ENCODE measurements at regions not wholly inside any gene's neighbourhood (a gene's known extent, or its start where the extent isn't known, plus 50 kb on each side); places are given as distances from the start of the nearest gene placed in this dataset.
"Not testable (repeated sequence)": the region's sequence is repeated elsewhere in the genome, so short reads cannot be mapped to it uniquely, and the experiment has no call there.

GRCh38 chr14:19203250-19203972 is 230.7 kb downstream of the POTEG start:
- H3K27ac ChIP-seq (ENCODE audit: low read depth, low read length, poor library complexity, severe bottlenecking); H3K4me3 ChIP-seq (ENCODE audit: low read depth, low read length, poor library complexity, severe bottlenecking); POLR2A ChIA-PET (ENCODE audit: low non-redundant PET); BruUV-seq (replicated peaks); H3K9me3 ChIP-seq (ENCODE audit: low read depth, low read length, poor library complexity, severe bottlenecking); H3K36me3 ChIP-seq (ENCODE audit: insufficient read depth, low read length, poor library complexity, severe bottlenecking); DNase-seq (ENCODE audit: low spot score); intact Hi-C loops (cut with micrococcal nuclease; ENCODE audit: unreplicated experiment); H3K4me1 ChIP-seq (ENCODE audit: insufficient read depth, low read length, poor library complexity, severe bottlenecking); H3K27me3 ChIP-seq (replicated peaks; ENCODE audit: insufficient read depth, low read depth, low read length, poor library complexity); CTCF ChIA-PET: not testable (repeated sequence)

DNA sequence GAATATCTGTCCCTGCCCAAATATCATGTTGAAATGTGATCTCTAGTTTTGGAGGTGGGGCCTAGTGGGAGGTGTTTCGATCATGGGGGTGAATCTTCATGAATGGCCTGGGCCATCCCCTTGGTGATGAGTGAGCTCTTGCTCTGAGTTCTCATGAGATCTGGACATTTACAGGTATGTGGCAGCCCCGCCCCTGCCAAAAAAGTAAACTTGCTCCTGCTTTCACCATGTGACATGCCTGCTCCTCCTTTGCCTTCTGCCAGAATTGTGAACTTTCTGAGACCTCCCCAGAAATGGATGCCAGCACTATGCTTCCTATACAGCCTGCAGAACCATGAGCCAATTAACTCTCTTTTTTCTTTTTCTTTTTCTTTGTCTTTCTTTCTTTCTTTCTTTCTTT is 229.3 kb downstream of the POTEG start:
- H3K27me3 ChIP-seq (replicated peaks; ENCODE audit: insufficient read depth, low read depth, low read length, poor library complexity); BruUV-seq (replicated peaks); H3K27ac ChIP-seq (ENCODE audit: low read depth, low read length, poor library complexity, severe bottlenecking); DNase-seq (ENCODE audit: low spot score); intact Hi-C loops (cut with micrococcal nuclease; ENCODE audit: unreplicated experiment); POLR2A ChIA-PET (ENCODE audit: low non-redundant PET); H3K4me1 ChIP-seq (ENCODE audit: insufficient read depth, low read length, poor library complexity, severe bottlenecking); H3K9me3 ChIP-seq (ENCODE audit: low read depth, low read length, poor library complexity, severe bottlenecking); CTCF ChIA-PET; H3K36me3 ChIP-seq (ENCODE audit: insufficient read depth, low read length, poor library complexity, severe bottlenecking); H3K4me3 ChIP-seq (ENCODE audit: low read depth, low read length, poor library complexity, severe bottlenecking): not testable (repeated sequence)

GRCh38 chr14:19216480-19216879 is 217.7 kb downstream of the POTEG start:
- H3K27me3 ChIP-seq (replicated peaks; ENCODE audit: insufficient read depth, low read depth, low read length, poor library complexity); DNase-seq (ENCODE audit: low spot score); H3K9me3 ChIP-seq (ENCODE audit: low read depth, low read length, poor library complexity, severe bottlenecking); CTCF ChIA-PET; H3K36me3 ChIP-seq (ENCODE audit: insufficient read depth, low read length, poor library complexity, severe bottlenecking); BruUV-seq (replicated peaks); H3K4me1 ChIP-seq (ENCODE audit: insufficient read depth, low read length, poor library complexity, severe bottlenecking); intact Hi-C loops (cut with micrococcal nuclease; ENCODE audit: unreplicated experiment); H3K27ac ChIP-seq (ENCODE audit: low read depth, low read length, poor library complexity, severe bottlenecking); POLR2A ChIA-PET (ENCODE audit: low non-redundant PET); H3K4me3 ChIP-seq (ENCODE audit: low read depth, low read length, poor library complexity, severe bottlenecking): not testable (repeated sequence)

- H3K27me3 ChIP-seq (replicated peaks; ENCODE audit: insufficient read depth, low read depth, low read length, poor library complexity); H3K36me3 ChIP-seq (ENCODE audit: insufficient read depth, low read length, poor library complexity, severe bottlenecking); H3K4me3 ChIP-seq (ENCODE audit: low read depth, low read length, poor library complexity, severe bottlenecking); CTCF ChIA-PET; H3K27ac ChIP-seq (ENCODE audit: low read depth, low read length, poor library complexity, severe bottlenecking); H3K9me3 ChIP-seq (ENCODE audit: low read depth, low read length, poor library complexity, severe bottlenecking); intact Hi-C loops (cut with micrococcal nuclease; ENCODE audit: unreplicated experiment); H3K4me1 ChIP-seq (ENCODE audit: insufficient read depth, low read length, poor library complexity, severe bottlenecking); BruUV-seq (replicated peaks); POLR2A ChIA-PET (ENCODE audit: low non-redundant PET); DNase-seq (ENCODE audit: low spot score): not testable (repeated sequence)
Observed at GRCh38 chr14:19219423-19219822, 214.7 kb downstream of the POTEG start.

DNA sequence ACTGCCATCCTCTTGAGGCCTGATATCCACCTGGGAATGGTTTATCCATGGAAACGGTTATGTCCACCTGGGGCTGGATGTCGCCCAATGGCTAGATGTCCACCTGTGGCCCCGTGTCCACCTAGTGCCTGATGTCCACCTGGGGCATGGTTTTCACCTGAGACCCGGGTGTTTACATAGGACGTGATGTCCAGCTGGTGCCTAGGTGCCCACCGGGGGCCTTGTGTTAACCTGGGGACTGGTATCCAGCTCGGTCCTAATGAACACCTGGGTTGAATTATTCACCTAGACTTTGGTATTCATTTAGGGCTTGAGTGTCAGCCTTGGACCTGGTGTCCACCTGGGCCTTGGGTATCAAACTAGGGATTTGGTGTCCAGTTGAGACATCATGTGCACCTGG is 202.7 kb downstream of the POTEG start:
- H3K36me3 ChIP-seq (ENCODE audit: insufficient read depth, low read length, poor library complexity, severe bottlenecking); POLR2A ChIA-PET (ENCODE audit: low non-redundant PET); H3K27ac ChIP-seq (ENCODE audit: low read depth, low read length, poor library complexity, severe bottlenecking); intact Hi-C loops (cut with micrococcal nuclease; ENCODE audit: unreplicated experiment); H3K9me3 ChIP-seq (ENCODE audit: low read depth, low read length, poor library complexity, severe bottlenecking); BruUV-seq (replicated peaks); H3K4me1 ChIP-seq (ENCODE audit: insufficient read depth, low read length, poor library complexity, severe bottlenecking); H3K27me3 ChIP-seq (replicated peaks; ENCODE audit: insufficient read depth, low read depth, low read length, poor library complexity); DNase-seq (ENCODE audit: low spot score); H3K4me3 ChIP-seq (ENCODE audit: low read depth, low read length, poor library complexity, severe bottlenecking); CTCF ChIA-PET: not testable (repeated sequence)

- H3K36me3 ChIP-seq (ENCODE audit: insufficient read depth, low read length, poor library complexity, severe bottlenecking); H3K27me3 ChIP-seq (replicated peaks; ENCODE audit: insufficient read depth, low read depth, low read length, poor library complexity); DNase-seq (ENCODE audit: low spot score); POLR2A ChIA-PET (ENCODE audit: low non-redundant PET); H3K27ac ChIP-seq (ENCODE audit: low read depth, low read length, poor library complexity, severe bottlenecking); intact Hi-C loops (cut with micrococcal nuclease; ENCODE audit: unreplicated experiment); CTCF ChIA-PET; H3K4me1 ChIP-seq (ENCODE audit: insufficient read depth, low read length, poor library complexity, severe bottlenecking); H3K4me3 ChIP-seq (ENCODE audit: low read depth, low read length, poor library complexity, severe bottlenecking); BruUV-seq (replicated peaks); H3K9me3 ChIP-seq (ENCODE audit: low read depth, low read length, poor library complexity, severe bottlenecking): not testable (repeated sequence)
Observed at GRCh38 chr14:19234059-19234458, 200.1 kb downstream of the POTEG start.

DNA sequence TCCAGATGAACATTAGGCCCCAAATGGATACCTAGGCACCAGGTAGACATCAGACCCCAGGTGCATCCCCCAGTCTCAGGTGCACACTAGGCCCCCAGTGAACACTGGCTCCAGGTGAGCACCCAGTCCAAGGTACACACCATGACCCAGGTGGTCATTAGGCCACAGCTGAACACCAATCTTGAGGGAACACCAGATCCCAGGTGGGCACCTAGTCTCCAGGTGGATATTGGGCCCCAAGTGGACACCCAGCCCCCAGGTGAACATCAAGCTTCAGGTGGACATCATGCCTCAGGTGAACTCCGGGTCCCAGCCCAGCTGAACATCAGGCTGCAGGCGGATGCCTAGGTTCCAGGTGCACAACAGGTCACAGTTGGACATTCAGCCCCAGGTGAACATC is 196.5 kb downstream of the POTEG start:
- H3K27ac ChIP-seq (ENCODE audit: low read depth, low read length, poor library complexity, severe bottlenecking); H3K4me3 ChIP-seq (ENCODE audit: low read depth, low read length, poor library complexity, severe bottlenecking); H3K4me1 ChIP-seq (ENCODE audit: insufficient read depth, low read length, poor library complexity, severe bottlenecking); H3K27me3 ChIP-seq (replicated peaks; ENCODE audit: insufficient read depth, low read depth, low read length, poor library complexity); CTCF ChIA-PET; POLR2A ChIA-PET (ENCODE audit: low non-redundant PET); BruUV-seq (replicated peaks); intact Hi-C loops (cut with micrococcal nuclease; ENCODE audit: unreplicated experiment); DNase-seq (ENCODE audit: low spot score); H3K36me3 ChIP-seq (ENCODE audit: insufficient read depth, low read length, poor library complexity, severe bottlenecking); H3K9me3 ChIP-seq (ENCODE audit: low read depth, low read length, poor library complexity, severe bottlenecking): not testable (repeated sequence)

DNA sequence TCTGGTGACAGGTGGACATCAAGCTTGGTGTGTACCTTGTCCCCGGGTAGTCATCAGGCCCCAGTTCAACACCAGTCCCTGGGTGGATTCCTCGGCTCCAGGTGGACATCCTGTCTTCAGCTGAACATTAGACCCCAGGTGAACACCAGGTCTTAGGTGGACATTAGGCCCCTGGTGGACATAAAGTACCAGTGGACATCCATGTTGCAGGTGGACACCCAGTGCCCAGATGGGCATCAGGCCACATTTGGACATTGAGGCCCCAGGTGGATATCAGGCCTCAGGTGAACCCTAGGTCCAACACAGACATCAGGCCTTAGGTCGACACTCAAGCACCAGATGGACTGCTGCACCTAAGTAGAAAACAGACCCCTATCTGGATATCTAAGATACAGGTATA is 195.6 kb downstream of the POTEG start:
- H3K9me3 ChIP-seq (ENCODE audit: low read depth, low read length, poor library complexity, severe bottlenecking); H3K27ac ChIP-seq (ENCODE audit: low read depth, low read length, poor library complexity, severe bottlenecking); POLR2A ChIA-PET (ENCODE audit: low non-redundant PET); CTCF ChIA-PET; H3K27me3 ChIP-seq (replicated peaks; ENCODE audit: insufficient read depth, low read depth, low read length, poor library complexity); H3K4me1 ChIP-seq (ENCODE audit: insufficient read depth, low read length, poor library complexity, severe bottlenecking); H3K36me3 ChIP-seq (ENCODE audit: insufficient read depth, low read length, poor library complexity, severe bottlenecking); intact Hi-C loops (cut with micrococcal nuclease; ENCODE audit: unreplicated experiment); DNase-seq (ENCODE audit: low spot score); BruUV-seq (replicated peaks); H3K4me3 ChIP-seq (ENCODE audit: low read depth, low read length, poor library complexity, severe bottlenecking): not testable (repeated sequence)

Measured in A673 (cell line).